ENCODE measurements at regions not wholly inside any gene's neighbourhood (a gene's known extent, or its start where the extent isn't known, plus 50 kb on each side); places are given as distances from the start of the nearest gene placed in this dataset.

GRCh38 chr14:29290441-29290840 lies 523.9 kb downstream of the FOXG1 start:
- intact Hi-C loops (cut with DNase I) = no loop called here

GRCh38 chr14:29299372-29299771 lies 532.8 kb downstream of the FOXG1 start:
- H3K36me3 ChIP-seq = no peaks in the 10 kb centered on the region
- H3K4me3 ChIP-seq = no peak overlapping the region
- H3K4me1 ChIP-seq (replicated peaks) = no peaks in the 10 kb centered on the region
- no peaks in the 10 kb centered on the region for H3K9me3 ChIP-seq
- H3K27ac ChIP-seq = no peak overlapping the region
- H3K27me3 ChIP-seq (replicated peaks; ENCODE audit: insufficient read depth) = no peaks in the 10 kb centered on the region
- WGBS = 80% methylated on average over 1 of the region's 1 CpG
- intact Hi-C loops (cut with DNase I) = no loop called here
- no peak for DNase-seq (ENCODE audit: low spot score)
- TF ChIP-seq POLR2AphosphoS5 (IDR thresholded peaks at IDR 0.05) (no peak), CTCF (IDR thresholded peaks at IDR 0.05) (no peak), POLR2A (IDR thresholded peaks at IDR 0.05) (no peak)

More at GRCh38 chr14:29290441-29290840, 523.9 kb downstream of the FOXG1 start:
- no peaks in the 10 kb centered on the region for H3K9me3 ChIP-seq
- H3K27ac ChIP-seq = no peak overlapping the region
- H3K36me3 ChIP-seq = no peaks in the 10 kb centered on the region
- WGBS = 87% methylated on average over 2 of the region's 2 CpGs
- no peak for DNase-seq (ENCODE audit: low spot score)
- no peaks in the 10 kb centered on the region for H3K4me1 ChIP-seq (replicated peaks)
- H3K27me3 ChIP-seq (replicated peaks; ENCODE audit: insufficient read depth) = no peaks in the 10 kb centered on the region
- TF ChIP-seq POLR2AphosphoS5 (IDR thresholded peaks at IDR 0.05) = no peak
- no peak for TF ChIP-seq POLR2A (IDR thresholded peaks at IDR 0.05)
- no peak for TF ChIP-seq CTCF (IDR thresholded peaks at IDR 0.05)
- H3K4me3 ChIP-seq = no peak overlapping the region

GRCh38 chr14:29301571-29301970 lies 535.0 kb downstream of the FOXG1 start:
- TF ChIP-seq POLR2AphosphoS5 (IDR thresholded peaks at IDR 0.05) (no peak), POLR2A (IDR thresholded peaks at IDR 0.05) (no peak), CTCF (IDR thresholded peaks at IDR 0.05) (no peak)
- no peaks in the 10 kb centered on the region for H3K36me3 ChIP-seq
- no peak overlapping the region for H3K27ac ChIP-seq
- no peak for DNase-seq (ENCODE audit: low spot score)
- intact Hi-C loops (cut with DNase I) = no loop called here
- H3K27me3 ChIP-seq (replicated peaks; ENCODE audit: insufficient read depth) = no peaks in the 10 kb centered on the region
- no peaks in the 10 kb centered on the region for H3K4me1 ChIP-seq (replicated peaks)
- H3K4me3 ChIP-seq = no peak overlapping the region
- no peaks in the 10 kb centered on the region for H3K9me3 ChIP-seq

DNA sequence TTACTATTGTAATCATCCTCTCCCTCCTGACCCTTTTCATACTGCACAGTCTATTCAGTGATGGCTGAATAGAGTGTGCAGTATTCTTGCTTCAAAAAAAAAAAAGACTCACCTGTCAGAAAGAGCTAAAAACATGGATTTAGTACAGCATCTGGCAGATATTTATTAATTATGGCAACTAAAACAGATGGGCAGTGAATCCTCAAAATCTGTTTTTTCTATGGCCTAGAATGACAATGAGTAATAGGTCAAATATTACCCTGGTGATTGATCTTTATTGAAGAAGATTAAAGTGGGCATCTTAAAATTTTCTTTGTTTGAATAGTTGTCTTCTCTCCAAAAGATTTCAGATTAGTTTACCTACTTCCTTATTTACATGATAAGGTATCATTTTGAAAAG lies 543.6 kb downstream of the FOXG1 start:
- no peak for TF ChIP-seq CTCF (IDR thresholded peaks at IDR 0.05)
- no peak for TF ChIP-seq POLR2A (IDR thresholded peaks at IDR 0.05)
- TF ChIP-seq POLR2AphosphoS5 (IDR thresholded peaks at IDR 0.05) = no peak
- H3K4me3 ChIP-seq = no peak overlapping the region
- no peak for DNase-seq (ENCODE audit: low spot score)
- no peaks in the 10 kb centered on the region for H3K36me3 ChIP-seq
- intact Hi-C loops (cut with DNase I) = no loop called here
- H3K4me1 ChIP-seq (replicated peaks) = no peaks in the 10 kb centered on the region
- H3K27me3 ChIP-seq (replicated peaks; ENCODE audit: insufficient read depth) = no peaks in the 10 kb centered on the region
- H3K27ac ChIP-seq = no peak overlapping the region
- no peaks in the 10 kb centered on the region for H3K9me3 ChIP-seq

DNA sequence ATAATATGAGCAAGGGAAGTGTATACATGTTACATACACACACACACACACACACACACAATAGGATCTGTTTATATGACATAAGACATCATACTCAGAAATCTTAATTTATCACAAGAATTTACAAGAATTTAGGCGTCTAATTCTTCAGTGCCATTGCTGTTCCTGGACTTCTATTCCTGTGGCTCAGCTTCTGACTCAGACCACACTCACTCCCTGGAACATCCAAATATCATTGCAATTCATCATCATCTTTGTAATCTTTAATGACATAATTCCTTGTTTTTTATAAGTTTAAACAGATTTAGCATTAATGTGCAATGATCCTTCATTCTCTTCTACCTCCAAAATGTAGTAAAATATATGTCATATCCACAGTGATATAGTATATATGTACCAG lies 544.2 kb downstream of the FOXG1 start:
- Histone ChIP-seq H3K9me3 (no peaks in the 10 kb centered on the region), H3K36me3 (no peaks in the 10 kb centered on the region), H3K4me1 (replicated peaks) (no peaks in the 10 kb centered on the region), H3K4me3 (no peak overlapping the region), H3K27ac (no peak overlapping the region), H3K27me3 (replicated peaks; ENCODE audit: insufficient read depth) (no peaks in the 10 kb centered on the region)
- TF ChIP-seq POLR2AphosphoS5 (IDR thresholded peaks at IDR 0.05) = no peak
- TF ChIP-seq POLR2A (IDR thresholded peaks at IDR 0.05) = no peak
- no peak for TF ChIP-seq CTCF (IDR thresholded peaks at IDR 0.05)
- no peak for DNase-seq (ENCODE audit: low spot score)
- intact Hi-C loops (cut with DNase I) = no loop called here
- WGBS = 88% methylated on average over 1 of the region's 1 CpG
